Inferior parietal cortex (tissue), 1 donor: ENCODE measurements at regions not wholly inside any gene's neighbourhood (a gene's known extent, or its start where the extent isn't known, plus 50 kb on each side); places are given as distances from the start of the nearest gene placed in this dataset.
"Not testable (repeated sequence)": the region's sequence is repeated elsewhere in the genome, so short reads cannot be mapped to it uniquely, and the experiment has no call there.

ENCODE experiments used
- DNase-seq: peaks from one replicate; pipeline ENCODE4 v3.0.0-alpha.2; 2016; ENCODE audit errors: extremely low spot score

GRCh38 chr2:22957446-22957845 is 427.5 kb upstream of the KLHL29 start:
- no peak for DNase-seq

GRCh38 chr2:22958308-22958707 is 426.7 kb upstream of the KLHL29 start:
- DNase-seq = no peak

- DNase-seq = no peak
Measured at GRCh38 chr2:22967756-22968155, 417.2 kb upstream of the KLHL29 start.

GRCh38 chr2:22970284-22970975 is 414.5 kb upstream of the KLHL29 start:
- DNase-seq = no peak

GRCh38 chr2:22970991-22971390 is 414.0 kb upstream of the KLHL29 start:
- DNase-seq = no peak

GRCh38 chr2:22981785-22982184 is 403.2 kb upstream of the KLHL29 start:
- DNase-seq = no peak

- not testable (repeated sequence) for DNase-seq
Measured at GRCh38 chr2:22984152-22984551, 400.8 kb upstream of the KLHL29 start.

GRCh38 chr2:22990246-22990645 is 394.7 kb upstream of the KLHL29 start:
- no peak for DNase-seq

GRCh38 chr2:22991844-22992243 is 393.1 kb upstream of the KLHL29 start:
- no peak for DNase-seq

GRCh38 chr2:22992441-22992840 is 392.5 kb upstream of the KLHL29 start:
- DNase-seq = no peak

GRCh38 chr2:22993250-22993649 is 391.7 kb upstream of the KLHL29 start:
- no peak for DNase-seq

GRCh38 chr2:22995576-22995975 is 389.4 kb upstream of the KLHL29 start:
- DNase-seq = no peak

GRCh38 chr2:22996911-22997310 is 388.1 kb upstream of the KLHL29 start:
- DNase-seq = no peak

GRCh38 chr2:22998359-22998758 is 386.6 kb upstream of the KLHL29 start:
- DNase-seq = no peak

- DNase-seq = no peak
Measured at GRCh38 chr2:22999951-23000350, 385.0 kb upstream of the KLHL29 start.

- DNase-seq = no peak
Measured at GRCh38 chr2:23002234-23002633, 382.7 kb upstream of the KLHL29 start.

- no peak for DNase-seq
Measured at GRCh38 chr2:23005469-23005868, 379.5 kb upstream of the KLHL29 start.

- no peak for DNase-seq
Measured at GRCh38 chr2:23007631-23008235, 377.2 kb upstream of the KLHL29 start.

GRCh38 chr2:23008440-23008839 is 376.5 kb upstream of the KLHL29 start:
- DNase-seq = no peak

- DNase-seq = no peak
Measured at GRCh38 chr2:23008951-23009350, 376.0 kb upstream of the KLHL29 start.

GRCh38 chr2:23009545-23010149 is 375.3 kb upstream of the KLHL29 start:
- DNase-seq = peak; percentile 63

GRCh38 chr2:23012499-23012898 is 372.5 kb upstream of the KLHL29 start:
- DNase-seq = no peak

- DNase-seq = no peak
Measured at GRCh38 chr2:23015651-23016200, 369.3 kb upstream of the KLHL29 start.
